ENCODE measurements at regions not wholly inside any gene's neighbourhood (a gene's known extent, or its start where the extent isn't known, plus 50 kb on each side); places are given as distances from the start of the nearest gene placed in this dataset.

- Mint-ChIP-seq H3K36me3 (ENCODE audit: insufficient read depth in 1 of 3, low read depth in 3 of 3) (no peaks in the 10 kb centered on the region), H3K27me3 (ENCODE audit: low read depth) (no peaks in the 10 kb centered on the region), H3K4me1 (peaks cover 6 to 15% of the 10 kb centered on the region in 2 experiments), H3K9me3 (peaks cover 0 to 2% of the 10 kb centered on the region in 2 experiments; a peak in 2 of 5 replicates), H3K27ac (no peak overlapping the region), H3K4me3 (no peak overlapping the region)
- Histone ChIP-seq H2BK12ac (ENCODE audit: insufficient read length, low read depth, low read length) (no peak overlapping the region), H4K20me1 (ENCODE audit: control insufficient read depth, insufficient read depth, insufficient read length) (no peaks in the 10 kb centered on the region), H3K4me2 (ENCODE audit: insufficient read depth, insufficient read length, low read length) (no peak overlapping the region), H3K9me3 (ENCODE audit: control insufficient read depth, low read depth, low read length) (no peaks in the 10 kb centered on the region), H2AK5ac (ENCODE audit: insufficient read length, low read length) (no peak overlapping the region), H4K8ac (replicated peaks; ENCODE audit: insufficient read length, low read depth, low read length) (no peak overlapping the region), H2BK20ac (ENCODE audit: low read depth, low read length, poor library complexity, severe bottlenecking) (no peak overlapping the region), H3K79me2 (ENCODE audit: insufficient read depth, low read length) (no peaks in the 10 kb centered on the region), H2BK5ac (ENCODE audit: insufficient read length, low read length) (no peak overlapping the region), H3K9ac (ENCODE audit: extremely low read depth, insufficient read length, low read length) (no peak overlapping the region), H4K91ac (ENCODE audit: insufficient read length, low read depth, low read length) (no peak overlapping the region), H3K27me3 (ENCODE audit: insufficient read depth, low read length) (no peaks in the 10 kb centered on the region), H3K79me1 (ENCODE audit: insufficient read depth, low read depth, low read length, poor library complexity, severe bottlenecking) (no peaks in the 10 kb centered on the region), H3K14ac (ENCODE audit: insufficient read depth, low read length) (no peak overlapping the region), H3K56ac (ENCODE audit: insufficient read length, low read depth, low read length) (no peak overlapping the region), H2BK120ac (ENCODE audit: low read depth, low read length, poor library complexity, severe bottlenecking) (no peak overlapping the region), H3K4ac (ENCODE audit: low read depth, low read length) (no peak overlapping the region), H4K5ac (ENCODE audit: insufficient read length, low read depth, low read length) (no peak overlapping the region), H3K18ac (ENCODE audit: insufficient read length, low read depth, low read length) (no peak overlapping the region), H2BK15ac (ENCODE audit: low read depth, low read length) (no peak overlapping the region), H3K4me1 (ENCODE audit: insufficient read depth, low read length) (no peaks in the 10 kb centered on the region), H3K27ac (ENCODE audit: insufficient read length, low read depth, low read length) (no peak overlapping the region), H3K23me2 (ENCODE audit: insufficient read length, low read depth, low read length, poor library complexity, severe bottlenecking) (no peaks in the 10 kb centered on the region), H3T11ph (ENCODE audit: low read length) (no peak overlapping the region), H2AFZ (ENCODE audit: low read length) (no peak overlapping the region), H3K23ac (ENCODE audit: insufficient read length, low read depth, low read length) (no peak overlapping the region)
- WGBS (ENCODE audit: extremely low coverage, insufficient read length, low lambda C conversion rate): no CpG with 5 or more reads among the region's 11 CpGs
- TF ChIP-seq, protein P1, sequence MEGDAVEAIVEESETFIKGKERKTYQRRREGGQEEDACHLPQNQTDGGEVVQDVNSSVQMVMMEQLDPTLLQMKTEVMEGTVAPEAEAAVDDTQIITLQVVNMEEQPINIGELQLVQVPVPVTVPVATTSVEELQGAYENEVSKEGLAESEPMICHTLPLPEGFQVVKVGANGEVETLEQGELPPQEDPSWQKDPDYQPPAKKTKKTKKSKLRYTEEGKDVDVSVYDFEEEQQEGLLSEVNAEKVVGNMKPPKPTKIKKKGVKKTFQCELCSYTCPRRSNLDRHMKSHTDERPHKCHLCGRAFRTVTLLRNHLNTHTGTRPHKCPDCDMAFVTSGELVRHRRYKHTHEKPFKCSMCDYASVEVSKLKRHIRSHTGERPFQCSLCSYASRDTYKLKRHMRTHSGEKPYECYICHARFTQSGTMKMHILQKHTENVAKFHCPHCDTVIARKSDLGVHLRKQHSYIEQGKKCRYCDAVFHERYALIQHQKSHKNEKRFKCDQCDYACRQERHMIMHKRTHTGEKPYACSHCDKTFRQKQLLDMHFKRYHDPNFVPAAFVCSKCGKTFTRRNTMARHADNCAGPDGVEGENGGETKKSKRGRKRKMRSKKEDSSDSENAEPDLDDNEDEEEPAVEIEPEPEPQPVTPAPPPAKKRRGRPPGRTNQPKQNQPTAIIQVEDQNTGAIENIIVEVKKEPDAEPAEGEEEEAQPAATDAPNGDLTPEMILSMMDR (conservative IDR thresholded peaks at IDR 0.05): no peak
- DNase-seq: no peak
Measured at GRCh38 chr13:22111961-22112360, 441.1 kb downstream of the FGF9 start.
